ENCODE measurements at regions not wholly inside any gene's neighbourhood (a gene's known extent, or its start where the extent isn't known, plus 50 kb on each side); places are given as distances from the start of the nearest gene placed in this dataset.

GRCh38 chr12:82097877-82098276 is 260.3 kb downstream of the CCDC59 start:
- TF ChIP-seq EZH2phosphoT487 (IDR thresholded peaks at IDR 0.05; ENCODE audit: low read depth): no peak
- no peak for TF ChIP-seq CTCF (IDR thresholded peaks at IDR 0.05; ENCODE audit: low read depth, low read length)
